ENCODE measurements at regions not wholly inside any gene's neighbourhood (a gene's known extent, or its start where the extent isn't known, plus 50 kb on each side); places are given as distances from the start of the nearest gene placed in this dataset.

- Mint-ChIP-seq H3K27me3 (ENCODE audit: low read depth in 3 of 3) (peaks cover 1 to 7% (median 6%) of the 10 kb centered on the region in 3 donors), H3K36me3 (no peaks in the 10 kb centered on the region), H3K27ac (no peak overlapping the region), H3K9me3 (peaks cover 0 to 9% (median 4%) of the 10 kb centered on the region in 7 donors), H3K4me1 (no peaks in the 10 kb centered on the region), H3K4me3 (no peak overlapping the region)
- WGBS (ENCODE audit: insufficient coverage), result 75% methylated on average over 4 of the region's 5 CpGs
- TF ChIP-seq CTCF (IDR thresholded peaks at IDR 0.05), result no peak
- Histone ChIP-seq H3K36me3 (replicated peaks in 1 of 2; ENCODE audit: control insufficient read depth in 1 of 2, insufficient read depth in 2 of 2, low read length in 2 of 2) (no peaks in the 10 kb centered on the region), H3K79me2 (ENCODE audit: insufficient read depth, low read length) (no peaks in the 10 kb centered on the region), H3K4me3 (replicated peaks in 1 of 3; ENCODE audit: low read depth in 2 of 3, low read length in 3 of 3) (no peak overlapping the region), H4K20me1 (ENCODE audit: insufficient read depth, low read length) (no peaks in the 10 kb centered on the region), H3K4me1 (ENCODE audit: control insufficient read depth in 1 of 2, insufficient read depth in 2 of 2, low read length in 2 of 2) (no peaks in the 10 kb centered on the region), H2AFZ (ENCODE audit: insufficient read depth, low read depth, low read length, poor library complexity, severe bottlenecking) (no peak overlapping the region), H3K27ac (ENCODE audit: low read depth in 1 of 2, low read length in 2 of 2) (no peak overlapping the region), H3K9ac (ENCODE audit: insufficient read depth, low read length, poor library complexity, severe bottlenecking) (no peak overlapping the region), H3K27me3 (ENCODE audit: control insufficient read depth in 2 of 2, insufficient read depth in 2 of 2, low read length in 2 of 2) (no peaks in the 10 kb centered on the region), H3K9me3 (replicated peaks in 1 of 2; ENCODE audit: control insufficient read depth in 1 of 2, insufficient read depth in 1 of 2, low read length in 2 of 2) (peaks cover 0 to 3% of the 10 kb centered on the region in 2 donors), H3K4me2 (replicated peaks; ENCODE audit: extremely low read depth, low read length, poor library complexity, severe bottlenecking) (no peak overlapping the region)
- no peak for DNase-seq
- intact Hi-C loops (cut with micrococcal nuclease), result no loop called here
Observed at GRCh38 chr18:47606526-47606925, 323.9 kb downstream of the SMAD2 start.

- Mint-ChIP-seq H3K27ac (no peak overlapping the region), H3K4me3 (no peak overlapping the region), H3K27me3 (ENCODE audit: low read depth in 3 of 3) (peaks cover 2 to 9% (median 8%) of the 10 kb centered on the region in 3 donors), H3K4me1 (no peaks in the 10 kb centered on the region), H3K9me3 (peaks cover 0 to 5% (median 0%) of the 10 kb centered on the region in 7 donors), H3K36me3 (no peaks in the 10 kb centered on the region)
- Histone ChIP-seq H3K27ac (ENCODE audit: low read depth in 1 of 2, low read length in 2 of 2) (no peak overlapping the region), H3K27me3 (ENCODE audit: control insufficient read depth in 2 of 2, insufficient read depth in 2 of 2, low read length in 2 of 2) (no peaks in the 10 kb centered on the region), H3K4me1 (ENCODE audit: control insufficient read depth in 1 of 2, insufficient read depth in 2 of 2, low read length in 2 of 2) (no peaks in the 10 kb centered on the region), H3K79me2 (ENCODE audit: insufficient read depth, low read length) (no peaks in the 10 kb centered on the region), H3K9me3 (replicated peaks in 1 of 2; ENCODE audit: control insufficient read depth in 1 of 2, insufficient read depth in 1 of 2, low read length in 2 of 2) (peaks cover 0 to 6% of the 10 kb centered on the region in 2 donors), H3K36me3 (replicated peaks in 1 of 2; ENCODE audit: control insufficient read depth in 1 of 2, insufficient read depth in 2 of 2, low read length in 2 of 2) (no peaks in the 10 kb centered on the region), H4K20me1 (ENCODE audit: insufficient read depth, low read length) (no peaks in the 10 kb centered on the region), H3K9ac (ENCODE audit: insufficient read depth, low read length, poor library complexity, severe bottlenecking) (no peak overlapping the region), H3K4me3 (replicated peaks in 1 of 3; ENCODE audit: low read depth in 2 of 3, low read length in 3 of 3) (no peak overlapping the region), H3K4me2 (replicated peaks; ENCODE audit: extremely low read depth, low read length, poor library complexity, severe bottlenecking) (no peak overlapping the region), H2AFZ (ENCODE audit: insufficient read depth, low read depth, low read length, poor library complexity, severe bottlenecking) (no peak overlapping the region)
- 0% methylated on average over 1 of the region's 1 CpG for WGBS (ENCODE audit: insufficient coverage)
- DNase-seq, result no peak
- intact Hi-C loops (cut with micrococcal nuclease), result no loop called here
- TF ChIP-seq CTCF (IDR thresholded peaks at IDR 0.05), result no peak
Observed at GRCh38 chr18:47605093-47605492, 325.4 kb downstream of the SMAD2 start.
